HG02981 (cell line): ENCODE measurements at regions not wholly inside any gene's neighbourhood (a gene's known extent, or its start where the extent isn't known, plus 50 kb on each side); places are given as distances from the start of the nearest gene placed in this dataset.

Source experiments
- ATAC-seq: cut with Tn5 transposase; IDR thresholded peaks from one replicate; pipeline ENCODE4 v1.9.1; 2021; ENCODE audit warnings: mild to moderate bottlenecking, moderate library complexity; ENCODE audit not compliant: unreplicated experiment

- ATAC-seq: no peak
Measured at GRCh38 chr3:27593173-27593572, 109.0 kb upstream of the SLC4A7 start.

GRCh38 chr3:27591312-27592210 is 107.4 kb upstream of the SLC4A7 start:
- peak; percentile 47 for ATAC-seq

- ATAC-seq: no peak
Measured at GRCh38 chr3:27590437-27591298, 106.5 kb upstream of the SLC4A7 start.

- ATAC-seq: no peak
Measured at GRCh38 chr3:27589795-27590194, 105.6 kb upstream of the SLC4A7 start.

- ATAC-seq: no peak
Measured at GRCh38 chr3:27585429-27585828, 101.2 kb upstream of the SLC4A7 start.

- no peak for ATAC-seq
Measured at GRCh38 chr3:27584874-27585273, 100.7 kb upstream of the SLC4A7 start.

GRCh38 chr3:27581852-27582251 is 97.7 kb upstream of the SLC4A7 start:
- ATAC-seq: no peak

DNA sequence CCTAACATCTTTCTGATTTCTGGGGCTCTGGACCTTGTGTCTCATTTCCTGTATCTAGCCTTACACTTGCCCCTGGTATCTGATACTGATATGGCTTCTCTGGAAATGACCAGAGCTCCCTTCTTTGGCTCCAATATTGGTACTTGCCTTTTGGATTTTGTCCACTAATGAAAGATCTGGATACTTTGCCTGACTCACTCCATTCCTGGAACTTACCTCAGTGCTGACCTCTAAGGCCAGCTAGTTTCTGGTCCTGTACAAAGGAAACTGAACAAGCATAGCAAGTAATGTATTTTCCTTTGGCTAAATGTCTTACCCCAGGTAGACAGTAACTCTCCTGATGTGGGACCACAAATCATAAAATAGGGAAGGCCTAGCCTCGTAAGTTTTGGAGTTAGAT is 93.8 kb upstream of the SLC4A7 start:
- ATAC-seq: no peak

GRCh38 chr3:27577504-27577903 is 93.3 kb upstream of the SLC4A7 start:
- ATAC-seq: no peak

DNA sequence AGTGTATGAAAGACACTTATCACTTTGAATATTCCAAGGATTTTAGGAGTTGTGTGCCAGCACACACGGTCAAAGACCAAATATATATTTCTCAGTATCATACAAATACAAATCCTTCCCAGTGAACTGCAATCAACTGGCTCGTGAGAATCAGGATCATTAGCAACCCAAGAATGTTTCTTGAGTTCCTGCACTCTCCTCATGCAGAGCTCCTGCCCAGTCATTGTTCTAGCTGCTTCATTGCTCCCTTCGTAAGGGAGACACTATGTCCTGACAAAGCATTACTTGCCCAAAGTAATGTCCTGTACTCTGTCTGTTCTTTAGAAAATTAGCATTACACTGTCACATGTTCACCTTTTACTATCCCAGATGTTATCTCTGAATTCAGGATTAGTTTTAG is 92.0 kb upstream of the SLC4A7 start:
- no peak for ATAC-seq

GRCh38 chr3:27575499-27575898 is 91.3 kb upstream of the SLC4A7 start:
- no peak for ATAC-seq

GRCh38 chr3:27574438-27574795 is 90.2 kb upstream of the SLC4A7 start:
- no peak for ATAC-seq

- ATAC-seq: no peak
Measured at GRCh38 chr3:27573780-27574437, 89.7 kb upstream of the SLC4A7 start.

DNA sequence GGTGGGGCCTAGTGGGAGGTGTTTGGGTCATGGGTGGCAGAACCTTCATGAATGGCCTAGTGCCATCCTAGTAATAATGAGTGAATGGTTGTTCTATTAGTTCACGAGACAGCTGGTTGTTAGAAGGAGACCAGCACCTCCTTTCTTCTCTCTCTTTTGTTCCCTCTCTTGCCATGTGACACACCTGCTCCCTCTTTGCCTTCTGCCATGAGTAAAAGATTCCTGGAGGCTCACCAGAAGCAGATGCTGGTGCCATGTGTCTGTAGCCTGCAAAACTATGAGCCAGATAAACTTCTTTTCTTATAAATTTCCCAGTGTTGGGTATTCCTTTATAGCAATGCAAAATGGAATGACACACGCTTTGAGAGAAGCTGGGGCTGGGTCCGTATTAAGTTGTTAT is 89.0 kb upstream of the SLC4A7 start:
- no peak for ATAC-seq

- ATAC-seq: no peak
Measured at GRCh38 chr3:27571345-27571744, 87.2 kb upstream of the SLC4A7 start.

GRCh38 chr3:27570421-27571106 is 86.4 kb upstream of the SLC4A7 start:
- ATAC-seq: no peak

- no peak for ATAC-seq
Measured at GRCh38 chr3:27568393-27568792, 84.2 kb upstream of the SLC4A7 start.

DNA sequence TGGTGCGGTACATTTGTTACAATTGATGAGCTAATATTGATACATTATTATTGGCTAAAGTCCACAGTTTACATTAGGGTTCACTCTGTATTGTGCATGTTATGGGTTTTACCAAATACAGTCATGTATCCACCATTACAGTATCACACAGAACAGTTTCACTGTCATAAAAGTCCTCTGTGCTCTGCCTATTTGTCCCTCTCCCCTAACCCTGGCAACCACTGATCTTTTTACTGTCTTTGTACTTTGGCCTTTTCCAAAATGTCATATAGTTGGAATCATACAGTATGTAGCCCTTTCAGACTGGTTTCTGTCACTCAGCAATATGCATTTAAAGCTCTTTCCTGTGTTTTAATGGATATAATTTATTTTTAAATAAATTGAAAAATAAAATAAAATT is 83.1 kb upstream of the SLC4A7 start:
- ATAC-seq: no peak

DNA sequence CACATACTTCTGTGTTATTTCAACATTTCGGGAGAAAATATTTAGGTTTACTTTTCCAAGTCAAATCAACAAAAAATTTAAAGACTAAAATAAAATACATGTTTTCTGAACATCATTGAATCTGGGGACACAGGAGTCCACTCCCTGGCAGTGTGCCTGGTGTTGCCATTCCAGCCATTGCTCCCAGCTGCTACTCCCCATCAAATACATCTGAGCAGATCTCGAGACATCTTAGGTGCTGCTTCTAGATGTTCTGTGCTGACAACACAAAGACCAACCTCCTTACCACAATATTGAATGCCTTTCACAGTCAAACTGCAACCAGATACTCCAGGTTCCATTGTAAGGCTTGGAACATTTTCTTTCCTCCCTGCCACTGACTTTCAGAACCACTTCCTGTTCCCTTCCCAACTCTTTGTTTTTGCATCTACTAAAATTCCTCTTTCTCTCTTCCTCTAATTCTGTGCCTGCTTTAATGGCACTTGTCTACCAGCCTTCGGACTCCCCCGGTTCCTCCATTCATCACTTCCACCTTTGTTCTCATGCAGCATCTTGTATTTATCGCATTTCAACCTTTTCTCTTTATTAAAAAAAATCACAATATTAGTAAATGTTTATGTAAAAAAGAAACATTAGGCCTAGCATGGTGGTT is 81.1 kb upstream of the SLC4A7 start:
- ATAC-seq: no peak

DNA sequence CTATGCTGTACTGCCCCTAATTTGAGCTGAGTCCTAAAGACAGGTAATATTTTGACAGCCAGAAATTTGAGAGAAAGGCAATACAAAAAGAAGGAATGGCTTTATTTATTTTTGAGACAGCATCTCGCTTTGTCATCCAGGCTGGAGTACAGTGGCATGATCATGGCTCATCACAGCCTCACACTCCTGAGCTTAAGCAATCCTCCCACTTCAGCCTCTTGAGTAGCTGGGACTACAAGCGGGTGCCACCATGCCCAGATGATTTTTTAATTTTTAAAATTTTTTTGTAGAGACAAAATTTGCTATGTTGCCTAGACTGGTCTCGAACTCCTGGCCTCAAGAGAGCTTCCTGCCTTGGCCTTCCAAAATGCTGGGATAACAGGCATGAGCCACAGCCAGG is 77.4 kb upstream of the SLC4A7 start:
- no peak for ATAC-seq
